IPS DF 4.7 (cell line): ENCODE measurements at regions not wholly inside any gene's neighbourhood (a gene's known extent, or its start where the extent isn't known, plus 50 kb on each side); places are given as distances from the start of the nearest gene placed in this dataset.
A peak's percentile ranks its signal among the peaks of the same experiment; 100 is the strongest.

Source experiments
- DNase-seq: peaks from one replicate; pipeline ENCODE4 v3.0.0-alpha.2; 2013; ENCODE audit warnings: low spot score; ENCODE audit errors: extremely low read depth

DNA sequence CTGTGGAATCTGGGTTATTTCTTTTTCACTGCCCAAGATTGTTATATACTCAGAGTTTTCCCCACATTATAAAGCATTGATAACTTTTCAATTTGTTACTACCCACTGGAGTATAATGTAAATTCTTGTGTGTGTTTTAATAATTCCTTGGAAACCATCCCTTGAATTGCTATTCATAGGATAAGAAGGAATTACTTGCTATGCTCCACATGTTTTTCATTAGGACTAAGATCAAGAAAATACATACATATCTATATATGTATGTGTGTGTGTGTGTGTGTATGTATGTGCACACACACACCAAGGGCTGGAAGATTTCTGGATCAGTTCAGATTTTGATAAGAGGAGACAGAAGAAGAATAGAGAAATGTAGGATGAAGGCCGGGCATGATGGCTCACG, 206.4 kb upstream of the JADE1 start:
- no peak for DNase-seq

DNA sequence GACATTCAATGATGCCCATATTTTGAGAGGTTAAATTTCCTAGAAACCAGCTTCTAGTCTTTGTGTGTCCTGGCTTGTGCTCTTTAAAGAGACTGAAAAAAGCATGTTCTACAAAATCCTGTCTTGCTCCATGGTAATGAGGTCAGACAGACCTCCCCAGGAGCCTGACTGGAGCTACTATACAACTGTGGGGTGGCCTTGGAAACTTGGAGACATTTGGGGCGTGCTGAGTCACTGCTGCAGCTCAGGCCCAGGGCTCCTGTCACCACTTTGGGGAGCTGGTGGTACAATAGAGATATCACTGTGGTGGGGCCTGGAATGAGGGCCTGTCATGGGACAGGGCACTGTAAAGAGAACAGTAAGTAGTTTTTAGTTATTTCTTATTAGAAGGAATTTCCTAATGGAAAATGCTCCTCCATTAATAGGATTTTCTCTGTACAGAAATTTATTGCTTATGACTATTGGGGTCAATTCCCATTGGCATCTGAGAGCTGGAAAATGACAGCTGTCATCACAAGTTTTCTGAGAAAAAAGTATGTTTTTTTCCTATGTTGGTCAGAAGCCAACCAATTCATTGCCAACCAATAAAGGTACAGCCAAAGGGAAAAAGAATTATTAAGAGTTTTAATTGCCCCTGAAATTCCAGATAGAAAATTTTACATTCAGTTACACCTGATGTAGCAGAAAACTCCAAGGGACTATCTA, 207.4 kb upstream of the JADE1 start:
- no peak for DNase-seq

DNA sequence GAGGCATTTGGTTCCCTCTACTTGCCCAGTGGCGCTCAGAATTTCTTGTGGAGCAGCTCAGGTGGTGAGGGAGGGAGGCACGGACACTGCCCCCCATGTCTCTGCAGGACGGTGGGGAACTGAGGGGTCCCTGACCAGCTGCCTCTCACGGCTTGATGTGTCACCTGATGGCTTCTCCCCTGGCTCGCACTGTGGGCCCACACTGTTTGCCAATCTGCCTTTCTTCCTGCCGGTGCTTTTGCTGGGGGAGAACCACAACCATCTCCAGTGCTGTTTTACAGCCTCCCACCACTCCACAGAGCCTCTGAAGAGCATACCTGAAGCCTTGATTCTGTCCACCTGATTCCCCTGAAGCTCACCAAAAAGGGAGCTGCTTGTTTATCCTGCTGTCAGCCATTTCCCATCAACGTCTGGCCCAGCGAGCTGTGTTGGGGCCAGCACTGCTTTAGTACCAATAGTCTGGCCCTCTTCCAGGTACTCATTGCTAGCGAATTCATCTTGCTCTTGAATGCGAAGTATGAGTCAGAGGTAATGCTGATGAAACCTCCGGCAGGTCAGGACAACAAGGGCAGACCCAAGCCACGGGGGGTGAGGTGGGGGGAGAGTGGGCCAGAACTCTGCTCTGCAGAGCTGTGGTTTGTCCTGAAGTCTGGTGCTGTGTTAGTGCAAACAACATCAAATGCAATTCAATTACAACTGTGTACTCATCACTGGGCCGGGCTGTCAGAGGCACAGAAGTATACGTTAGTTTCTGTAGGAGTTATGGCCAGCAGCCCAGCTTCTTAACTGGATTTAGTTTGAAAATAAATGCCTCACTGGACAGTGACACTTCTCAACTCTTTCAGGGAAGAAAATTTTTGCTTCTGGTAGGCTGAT, 208.3 kb upstream of the JADE1 start:
- no peak for DNase-seq

DNA sequence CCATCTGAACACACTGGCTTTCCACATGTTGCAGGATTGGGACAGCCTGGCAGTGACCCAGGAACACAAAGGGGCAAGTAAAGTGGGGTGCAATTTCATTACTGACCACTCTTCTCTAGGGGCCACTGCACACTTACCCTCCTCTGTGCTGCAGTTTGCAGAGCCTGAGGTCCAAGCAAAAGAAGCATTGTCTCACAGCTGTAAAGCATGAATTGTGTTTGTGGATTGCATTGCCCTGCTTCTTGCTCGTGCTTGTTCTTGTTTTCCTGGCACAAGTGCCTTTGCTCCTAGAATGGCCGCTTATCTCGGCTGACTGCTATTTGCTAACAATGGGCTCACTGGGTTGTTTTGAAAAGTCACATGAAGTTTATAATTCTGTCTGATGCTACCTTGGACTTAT, 209.1 kb upstream of the JADE1 start:
- DNase-seq, result no peak

DNA sequence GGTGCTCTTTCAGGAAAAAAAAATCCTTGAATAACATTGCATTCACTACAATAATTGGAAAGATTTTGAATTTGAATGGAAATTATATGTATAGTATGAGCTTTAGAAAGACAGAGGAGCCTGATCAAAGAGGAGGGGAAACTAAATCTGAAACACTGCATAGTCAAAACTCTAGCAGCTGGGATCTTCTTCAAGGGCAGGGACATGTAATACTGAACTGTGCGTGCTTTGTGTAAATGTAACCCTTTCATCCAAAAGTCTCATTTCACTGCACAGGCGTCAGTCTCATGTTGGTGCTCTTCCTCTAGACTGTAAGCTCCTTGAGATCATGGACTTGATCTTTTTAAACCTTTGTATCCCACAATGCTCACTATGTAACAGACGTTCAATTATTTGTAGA, 212.0 kb upstream of the JADE1 start:
- DNase-seq, result no peak

DNA sequence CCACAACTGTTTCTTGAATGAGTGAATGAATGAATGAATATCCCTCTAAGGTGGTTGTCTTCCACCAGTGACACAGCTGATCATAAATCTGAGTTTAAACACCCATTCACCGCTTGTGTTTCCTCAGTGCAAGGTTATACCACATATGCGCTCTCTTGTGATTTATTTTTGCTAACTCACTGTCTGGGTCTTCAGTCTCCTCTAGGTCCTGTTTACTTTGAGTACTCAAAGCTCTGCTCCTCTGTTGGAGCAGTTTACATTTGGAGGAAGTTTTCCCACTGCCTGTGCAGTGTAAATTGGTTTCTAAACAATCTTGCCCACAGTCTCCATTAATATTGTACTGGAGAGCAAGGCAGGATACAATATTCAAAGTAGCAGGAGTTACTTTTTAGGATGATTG, 212.6 kb upstream of the JADE1 start:
- DNase-seq, result no peak

DNA sequence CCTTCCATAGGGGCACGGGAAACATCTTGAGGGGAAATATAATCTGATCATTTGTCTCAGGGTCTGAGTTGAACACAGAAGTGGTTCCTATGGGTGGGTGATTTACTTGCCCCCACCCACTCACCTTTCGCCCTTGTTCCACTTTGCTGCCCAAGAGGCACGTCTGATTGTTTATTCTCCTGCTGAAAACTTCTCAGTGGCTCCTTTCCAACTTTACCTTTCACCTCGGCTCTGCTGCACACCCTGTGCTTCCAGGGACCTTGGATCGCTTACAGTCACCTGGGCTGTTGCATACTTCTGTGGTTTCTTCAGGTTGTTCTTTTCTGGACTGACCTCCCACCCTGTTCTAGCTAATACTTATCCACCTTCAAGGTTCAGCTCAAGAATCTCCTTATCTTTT, 213.4 kb upstream of the JADE1 start:
- no peak for DNase-seq

DNA sequence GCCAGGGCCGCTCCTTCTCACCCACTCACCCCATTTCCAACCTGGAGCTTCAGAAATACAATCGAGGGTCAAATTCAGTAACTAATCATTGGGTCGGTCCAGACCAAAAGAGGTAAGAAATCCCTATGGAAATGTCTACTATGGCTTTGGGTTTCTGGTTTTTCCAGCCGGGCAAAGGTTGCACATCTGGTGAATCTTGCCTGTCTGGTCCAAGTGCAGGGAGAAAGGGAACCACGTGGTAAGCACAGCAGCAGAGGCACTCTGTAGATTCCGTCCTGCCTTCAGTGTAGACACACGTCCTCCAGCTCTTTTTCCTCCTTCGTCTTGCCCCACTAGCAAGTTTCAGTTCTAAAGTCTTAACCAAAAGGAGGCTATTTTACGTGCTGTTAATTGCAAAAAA, 218.0 kb upstream of the JADE1 start:
- no peak for DNase-seq

DNA sequence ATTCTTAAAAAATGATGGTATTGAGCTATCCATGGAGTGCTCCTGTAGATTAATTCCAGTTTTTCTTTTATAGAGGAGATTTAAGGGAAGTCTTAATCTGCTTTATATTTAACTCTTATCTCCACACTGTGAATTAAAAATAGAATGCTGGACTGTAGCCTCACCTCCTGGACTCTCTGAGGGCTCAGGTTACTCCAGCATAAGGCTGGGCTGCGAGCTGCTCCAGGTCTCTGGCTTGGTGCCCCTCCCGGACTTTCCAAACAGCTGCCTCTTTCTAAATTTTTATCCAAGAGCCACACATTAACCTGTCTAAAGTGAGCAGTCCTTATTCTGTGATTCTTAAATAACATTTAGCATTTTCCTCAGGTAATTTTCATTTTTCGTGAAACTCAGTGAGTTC, 218.7 kb upstream of the JADE1 start:
- DNase-seq, result no peak

DNA sequence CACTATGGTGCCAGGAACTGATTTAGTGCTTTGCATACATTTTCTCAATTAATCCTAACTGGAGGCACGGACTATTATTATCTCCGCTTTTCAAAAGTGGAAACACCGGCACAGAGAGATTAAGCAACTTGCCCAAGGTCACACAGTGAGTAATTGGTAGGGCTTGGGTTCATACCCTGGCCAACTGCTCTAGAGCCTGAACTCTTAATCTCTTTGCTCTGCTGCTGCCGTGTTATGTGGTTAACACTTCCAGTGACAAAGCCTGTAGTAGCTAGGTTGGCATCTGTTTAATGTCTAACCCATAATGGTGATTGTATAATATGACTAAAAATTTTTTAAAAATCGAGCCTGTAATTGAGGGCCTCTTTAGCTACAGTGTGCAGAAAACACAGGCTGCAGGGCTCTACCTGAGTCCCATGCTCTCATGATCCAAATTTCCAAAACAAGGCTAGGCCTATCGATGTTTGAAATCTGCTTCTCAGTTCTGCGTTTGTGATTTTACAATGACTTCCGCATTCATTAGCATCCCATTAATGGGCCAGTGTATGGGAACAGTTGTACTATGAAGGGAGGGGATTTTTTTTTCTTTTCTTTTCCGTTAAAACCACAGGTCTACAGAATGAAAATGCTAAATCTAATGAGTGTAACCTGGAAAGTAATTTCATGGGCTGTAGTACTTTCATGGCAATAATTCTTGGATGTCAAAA, 219.3 kb upstream of the JADE1 start:
- DNase-seq, result no peak

DNA sequence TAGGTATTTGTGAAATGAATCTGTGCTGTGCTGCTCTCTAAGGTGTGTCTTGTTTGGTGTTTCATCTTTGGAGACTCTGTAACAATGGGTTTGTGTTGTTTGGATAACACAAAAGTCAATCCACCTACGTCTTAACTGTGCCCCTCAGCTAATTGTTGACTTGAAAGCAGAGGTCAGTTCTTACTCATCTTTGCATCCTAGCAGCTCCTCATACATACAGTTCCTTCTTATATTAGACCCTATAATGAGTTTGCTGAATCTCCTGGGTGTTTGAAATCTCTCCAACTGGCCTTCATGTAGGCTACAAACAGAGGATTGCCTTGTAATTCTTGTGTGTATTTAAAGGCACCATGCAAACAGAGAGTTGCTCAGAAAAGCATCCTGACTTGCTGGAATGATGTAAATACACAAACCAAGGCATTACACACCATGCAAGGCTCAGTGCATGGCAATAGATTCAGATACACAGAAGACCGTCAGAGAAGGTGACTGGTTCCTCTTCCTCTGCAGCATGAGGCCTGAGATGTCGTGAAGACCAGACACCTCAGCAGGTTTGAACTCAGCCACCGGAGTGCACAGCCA, 220.0 kb upstream of the JADE1 start:
- no peak for DNase-seq

DNA sequence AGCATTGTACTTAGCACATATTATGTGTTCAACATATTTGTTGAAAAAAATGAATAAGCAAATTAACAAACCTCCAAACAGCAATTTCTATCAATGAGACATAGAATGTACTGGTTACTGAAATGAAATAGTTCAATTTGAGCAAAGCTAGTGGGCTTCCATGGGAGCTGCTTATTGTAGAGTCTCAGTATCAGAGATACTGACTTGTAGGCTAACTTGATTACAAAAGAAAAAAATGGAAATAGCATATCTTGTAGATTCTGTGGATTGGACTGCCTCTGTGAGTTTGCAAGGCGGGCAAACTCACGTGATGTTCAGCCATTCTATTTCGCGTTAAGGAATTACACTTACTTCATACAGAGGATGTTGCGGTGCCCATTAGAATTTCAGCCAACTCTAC, 222.1 kb upstream of the JADE1 start:
- DNase-seq, result no peak

DNA sequence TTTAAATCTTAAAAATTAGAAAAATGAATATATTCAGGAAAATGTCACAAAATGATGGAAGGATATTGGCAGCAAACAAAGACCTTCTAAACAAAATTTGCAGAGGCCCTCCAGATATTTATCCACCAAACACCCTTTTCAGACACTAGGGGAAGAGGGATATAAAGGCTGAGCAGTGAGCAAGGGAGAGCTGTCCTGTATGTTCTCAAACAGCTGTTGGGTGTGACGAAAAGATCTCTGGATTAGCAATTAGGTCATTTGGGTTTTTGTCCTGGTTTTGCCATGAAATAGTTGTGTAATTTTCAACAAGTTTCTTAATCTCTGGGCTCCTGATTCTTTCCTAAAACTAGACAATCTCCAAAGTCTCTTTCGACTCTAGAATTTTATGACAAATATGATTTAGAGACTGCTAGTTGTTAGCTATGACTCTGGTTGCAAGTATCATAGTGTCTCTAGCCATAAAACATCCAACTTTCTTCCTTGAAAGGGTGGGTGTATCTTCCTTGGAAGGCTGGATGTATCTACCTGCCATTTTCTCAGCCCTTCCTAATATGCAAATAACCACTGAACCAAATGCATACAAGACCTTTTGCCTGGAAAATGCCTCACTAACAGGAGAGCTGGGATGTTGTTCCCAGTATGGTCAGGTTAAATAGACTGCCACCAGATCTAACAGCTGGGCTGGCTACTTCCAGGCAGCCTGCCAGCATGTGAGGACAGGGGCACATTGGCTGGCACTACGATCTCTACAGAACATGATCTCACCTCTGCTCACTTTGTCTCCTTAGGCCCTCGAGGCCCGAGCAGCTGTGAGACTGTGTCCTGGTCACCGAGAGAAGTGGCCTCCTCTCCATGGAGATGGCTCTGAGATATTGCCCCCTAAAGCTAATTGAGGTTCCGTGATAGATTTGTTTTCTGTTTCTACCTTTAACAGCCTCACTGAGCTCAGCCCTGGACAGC, 225.5 kb upstream of the JADE1 start:
- no peak for DNase-seq

DNA sequence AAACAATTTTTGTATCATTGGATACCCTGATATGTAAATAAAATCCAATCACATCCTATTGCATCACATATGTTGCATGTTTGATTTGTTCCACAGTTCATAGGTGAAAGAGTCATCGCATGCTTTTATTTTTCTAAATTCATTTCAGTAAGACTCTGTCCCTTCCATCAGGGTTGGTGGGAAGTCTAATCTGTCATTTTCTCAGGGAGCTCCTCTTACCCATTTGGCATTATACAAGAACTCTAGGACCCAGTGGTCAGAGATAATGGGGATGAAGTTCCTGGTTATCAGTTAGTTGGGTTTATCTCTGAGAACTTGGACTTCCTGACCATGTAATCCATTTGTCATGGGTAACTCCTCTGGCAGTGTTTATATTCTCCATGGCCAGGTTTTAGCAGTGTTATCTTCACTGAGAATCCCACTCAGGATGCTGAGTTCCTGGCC, 227.1 kb upstream of the JADE1 start:
- DNase-seq, result no peak

DNA sequence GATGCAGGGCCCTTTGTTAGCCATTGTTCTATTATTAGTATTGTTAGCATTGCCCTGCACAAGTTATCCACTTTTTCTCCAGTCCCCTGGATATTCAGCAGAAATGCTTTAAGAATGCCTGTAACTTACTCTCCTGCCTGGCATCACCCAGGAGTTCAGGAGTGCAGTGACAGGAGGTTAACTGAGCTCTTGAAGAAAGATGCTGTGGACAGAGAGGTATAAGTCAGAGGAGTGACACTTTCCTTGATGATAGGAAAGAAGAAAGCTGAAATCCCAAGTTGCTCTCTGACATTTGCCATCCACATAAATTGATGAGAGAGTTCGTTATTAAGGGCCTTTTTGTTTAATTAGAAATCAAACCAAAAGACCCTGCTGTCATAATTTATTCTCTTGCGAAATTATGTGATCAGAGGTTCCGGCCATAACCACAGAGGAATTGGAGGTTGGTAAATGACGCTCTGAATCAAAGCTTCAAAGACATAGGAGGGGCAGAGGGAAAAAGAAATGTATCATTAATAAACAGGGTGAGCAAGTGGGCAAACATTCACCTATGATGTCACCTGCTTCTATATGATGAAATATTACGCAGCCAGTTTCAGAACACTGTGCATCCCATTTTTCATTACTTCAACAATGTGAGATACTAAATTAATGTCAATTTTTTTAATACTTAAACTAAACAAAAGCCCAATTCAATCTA, 230.2 kb upstream of the JADE1 start:
- no peak for DNase-seq

DNA sequence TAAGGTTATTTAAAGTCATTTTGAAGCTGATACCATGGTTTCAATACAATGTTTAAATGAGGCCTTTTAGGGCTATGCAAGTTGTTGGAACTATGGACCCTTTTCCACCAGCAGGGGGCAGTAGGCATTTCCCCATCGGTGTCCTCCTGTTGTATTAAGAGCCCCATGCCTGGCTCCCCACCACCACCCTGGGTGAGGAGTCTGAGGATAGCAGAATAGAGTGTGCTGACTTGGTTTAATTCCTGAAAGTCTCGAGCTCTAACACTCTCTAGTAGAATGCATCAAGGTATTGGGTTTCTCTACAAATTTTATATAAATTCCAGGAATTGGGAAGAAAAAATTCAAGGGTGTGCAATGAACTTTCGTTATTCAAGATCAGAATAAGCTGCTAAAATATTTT, 234.8 kb upstream of the JADE1 start:
- DNase-seq, result peak; percentile 91

DNA sequence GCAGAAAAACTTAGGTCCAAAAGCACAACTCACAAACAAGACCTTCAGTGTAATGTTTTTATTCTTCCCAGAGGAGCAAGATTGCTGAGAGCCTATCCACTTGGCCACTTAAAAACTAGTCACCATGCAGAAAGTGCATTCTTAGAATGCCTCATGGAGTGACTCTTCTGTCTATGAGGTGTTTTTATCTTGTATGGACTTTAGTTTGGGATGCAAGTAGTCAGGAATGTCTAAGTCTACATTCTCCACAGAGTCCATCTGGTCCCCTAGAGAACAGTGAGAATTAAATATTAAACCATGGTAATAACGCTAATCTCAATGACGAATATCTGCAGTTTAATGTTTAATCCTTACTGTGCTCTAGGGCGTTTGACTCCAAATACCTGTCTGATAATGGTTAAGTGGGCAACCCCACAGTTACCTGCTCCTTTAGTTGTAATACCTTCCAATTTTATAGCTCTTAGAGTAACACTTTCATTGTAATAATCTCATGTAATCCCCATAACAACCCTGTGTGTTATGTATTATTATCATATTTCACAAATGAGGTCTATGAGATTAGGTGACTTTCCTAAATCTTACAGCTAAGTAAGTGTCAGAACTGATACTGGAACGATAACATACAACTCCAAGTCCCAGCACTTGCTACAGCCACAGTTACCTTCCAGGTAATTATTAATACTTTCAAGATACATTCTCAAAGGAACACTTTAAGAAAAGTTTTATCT, 235.6 kb upstream of the JADE1 start:
- no peak for DNase-seq

DNA sequence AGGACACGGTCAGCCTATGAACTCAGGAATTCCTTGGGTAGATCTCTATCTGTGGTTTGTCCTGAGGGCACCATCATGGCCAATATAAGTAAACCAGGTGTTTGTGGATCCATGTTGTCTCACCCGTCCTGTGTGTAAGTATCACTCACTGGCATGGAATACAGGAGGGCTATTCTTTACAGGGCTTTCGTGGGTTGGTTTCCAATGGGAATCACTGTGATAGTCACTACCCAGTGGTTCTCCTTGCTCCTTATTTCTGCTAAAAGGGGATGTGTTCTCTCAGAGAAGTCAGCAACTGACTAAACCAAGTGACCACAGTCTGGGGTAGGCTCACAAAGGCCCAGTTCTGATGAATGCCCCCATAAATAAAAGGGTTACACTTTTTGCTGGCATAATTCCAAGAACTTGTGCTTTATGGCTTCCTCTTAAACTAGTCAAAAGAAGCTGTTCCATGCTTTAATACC, 236.7 kb upstream of the JADE1 start:
- no peak for DNase-seq

DNA sequence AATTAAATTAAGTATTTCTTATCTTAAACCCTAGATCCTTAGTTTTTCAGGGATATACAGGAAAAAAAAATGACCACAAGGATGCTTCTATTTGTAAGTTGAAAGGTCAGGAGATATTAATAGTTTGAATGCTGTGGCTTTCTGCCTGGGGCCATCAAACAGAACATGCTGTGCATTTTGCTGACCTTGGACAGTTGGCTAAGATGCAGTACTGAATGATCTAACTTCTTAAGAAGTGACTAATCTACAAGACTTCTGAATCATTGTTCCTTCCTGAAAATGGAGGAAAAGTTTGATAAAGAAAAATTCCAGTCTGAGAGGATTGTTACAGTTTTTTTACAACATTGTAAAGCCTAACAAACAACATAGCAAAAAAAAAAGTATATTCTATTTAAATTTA, 237.8 kb upstream of the JADE1 start:
- no peak for DNase-seq
